ENCODE measurements at regions not wholly inside any gene's neighbourhood (a gene's known extent, or its start where the extent isn't known, plus 50 kb on each side); places are given as distances from the start of the nearest gene placed in this dataset.

- H3K27ac ChIP-seq (ENCODE audit: low read depth, low read length), result no peak overlapping the region
- WGBS, 3 donors, result 89 to 93% (median 90%) methylated on average over 2 of the region's 2 CpGs
These were observed 164.4 kb upstream of the MGAT5 start for GRCh38 chr2:134089454-134089853.

GRCh38 chr2:134097740-134098139, 156.1 kb upstream of the MGAT5 start:
- no peak overlapping the region for H3K27ac ChIP-seq (ENCODE audit: low read depth, low read length)
- 80 to 88% (median 82%) methylated on average over 4 of the region's 4 CpGs for WGBS, 3 donors

- H3K27ac ChIP-seq (ENCODE audit: low read depth, low read length), result no peak overlapping the region
- 63 to 77% (median 64%) methylated on average over 3 of the region's 3 CpGs for WGBS, 3 donors
These were observed 155.6 kb upstream of the MGAT5 start for GRCh38 chr2:134098321-134098720.

GRCh38 chr2:134099273-134099672, 154.6 kb upstream of the MGAT5 start:
- 55 to 74% (median 68%) methylated on average over 1 of the region's 1 CpG for WGBS, 3 donors
- no peak overlapping the region for H3K27ac ChIP-seq (ENCODE audit: low read depth, low read length)

GRCh38 chr2:134103196-134103595, 150.7 kb upstream of the MGAT5 start:
- no peak overlapping the region for H3K27ac ChIP-seq (ENCODE audit: low read depth, low read length)
- 83 to 96% (median 83%) methylated on average over 2 of the region's 2 CpGs for WGBS, 3 donors

- WGBS, 3 donors, result 27 to 59% (median 27%) methylated on average over 1 of the region's 1 CpG
These were observed 149.1 kb upstream of the MGAT5 start for GRCh38 chr2:134104754-134105153.

GRCh38 chr2:134107402-134107801, 146.5 kb upstream of the MGAT5 start:
- no peak overlapping the region for H3K27ac ChIP-seq (ENCODE audit: low read depth, low read length)
- 73 to 78% (median 78%) methylated on average over 3 of the region's 3 CpGs for WGBS, 3 donors

More at GRCh38 chr2:134104754-134105153, 149.1 kb upstream of the MGAT5 start:
- no peak overlapping the region for H3K27ac ChIP-seq (ENCODE audit: low read depth, low read length)

GRCh38 chr2:134108113-134108512, 145.8 kb upstream of the MGAT5 start:
- H3K27ac ChIP-seq (ENCODE audit: low read depth, low read length), result no peak overlapping the region
- 52 to 90% (median 65%) methylated on average over 4 of the region's 4 CpGs for WGBS, 3 donors

GRCh38 chr2:134109246-134109645, 144.6 kb upstream of the MGAT5 start:
- WGBS, 3 donors, result 97 to 100% (median 98%) methylated on average over 16 to 17 of the region's 17 CpGs
- no peak overlapping the region for H3K27ac ChIP-seq (ENCODE audit: low read depth, low read length)

GRCh38 chr2:134109725-134110124, 144.1 kb upstream of the MGAT5 start:
- H3K27ac ChIP-seq (ENCODE audit: low read depth, low read length), result no peak overlapping the region
- WGBS, 3 donors, result 87 to 95% (median 95%) methylated on average over 13 of the region's 13 CpGs

GRCh38 chr2:134110532-134110931, 143.3 kb upstream of the MGAT5 start:
- H3K27ac ChIP-seq (ENCODE audit: low read depth, low read length), result no peak overlapping the region
- 89 to 95% (median 92%) methylated on average over 3 of the region's 3 CpGs for WGBS, 3 donors

- H3K27ac ChIP-seq (ENCODE audit: low read depth, low read length), result no peak overlapping the region
- WGBS, 3 donors, result 17 to 19% (median 18%) methylated on average over 2 of the region's 2 CpGs
These were observed 136.2 kb upstream of the MGAT5 start for GRCh38 chr2:134117676-134118075.

GRCh38 chr2:134118279-134119116, 135.4 kb upstream of the MGAT5 start:
- 20 to 32% (median 29%) methylated on average over 8 of the region's 8 CpGs for WGBS, 3 donors
- H3K27ac ChIP-seq (ENCODE audit: low read depth, low read length), result no peak overlapping the region

GRCh38 chr2:134119117-134119712, 134.7 kb upstream of the MGAT5 start:
- H3K27ac ChIP-seq (ENCODE audit: low read depth, low read length), result no peak overlapping the region
- 23 to 27% (median 24%) methylated on average over 10 of the region's 10 CpGs for WGBS, 3 donors

- H3K27ac ChIP-seq (ENCODE audit: low read depth, low read length), result peak overlapping the region; percentile 83
- WGBS, 3 donors, result 0% methylated on average over 71 to 81 of the region's 81 CpGs
These were observed 134.0 kb upstream of the MGAT5 start for GRCh38 chr2:134119713-134120405.

GRCh38 chr2:134120406-134120732, 133.5 kb upstream of the MGAT5 start:
- peak overlapping the region; percentile 83 for H3K27ac ChIP-seq (ENCODE audit: low read depth, low read length)
- WGBS, 3 donors, result 0% methylated on average over 12 to 37 of the region's 37 CpGs

GRCh38 chr2:134120733-134121630, 132.9 kb upstream of the MGAT5 start:
- no peak overlapping the region for H3K27ac ChIP-seq (ENCODE audit: low read depth, low read length)
- WGBS, 3 donors, result 0% methylated on average over 70 to 84 of the region's 84 CpGs

GRCh38 chr2:134122610-134123009, 131.3 kb upstream of the MGAT5 start:
- 24 to 79% (median 74%) methylated on average over 3 of the region's 3 CpGs for WGBS, 3 donors

More at GRCh38 chr2:134122610-134123009, 131.3 kb upstream of the MGAT5 start:
- no peak overlapping the region for H3K27ac ChIP-seq (ENCODE audit: low read depth, low read length)

Data from adipose tissue (tissue), 3 donors.